ENCODE measurements at regions not wholly inside any gene's neighbourhood (a gene's known extent, or its start where the extent isn't known, plus 50 kb on each side); places are given as distances from the start of the nearest gene placed in this dataset.
A peak's percentile ranks its signal among the peaks of the same experiment; 100 is the strongest.

DNA sequence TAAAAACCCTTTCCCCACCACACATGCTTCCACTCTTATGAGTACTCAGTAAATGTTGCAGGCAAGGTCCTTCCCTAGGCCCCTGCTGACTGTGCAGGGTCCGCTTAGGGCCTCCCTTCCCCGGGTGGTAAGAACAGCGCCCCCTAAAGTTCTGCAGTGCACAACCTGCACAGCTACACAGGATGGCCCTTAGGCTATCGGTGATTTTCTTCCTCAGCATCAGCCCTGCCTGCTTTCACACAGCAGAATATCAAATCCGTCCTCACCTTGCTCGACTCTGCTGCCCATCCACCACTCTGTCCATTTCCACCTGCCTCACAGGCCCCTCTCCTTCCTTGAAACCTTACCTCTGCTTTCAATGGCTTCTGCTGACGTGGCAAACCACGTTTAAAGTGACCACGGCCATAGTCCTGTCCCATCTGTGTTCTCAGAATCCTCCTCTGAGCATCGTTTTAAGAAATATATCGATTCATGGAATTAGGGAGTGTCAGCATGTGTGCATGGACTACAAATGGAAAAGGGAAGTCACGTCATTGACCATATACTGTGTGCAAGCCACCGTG lies 51.4 kb upstream of the TMEM132E start:
- peak in 1 of 3 donors; percentile 21 for DNase-seq

GRCh38 chr17:34527136-34527907 lies 52.1 kb upstream of the TMEM132E start:
- DNase-seq, result no peak

DNA sequence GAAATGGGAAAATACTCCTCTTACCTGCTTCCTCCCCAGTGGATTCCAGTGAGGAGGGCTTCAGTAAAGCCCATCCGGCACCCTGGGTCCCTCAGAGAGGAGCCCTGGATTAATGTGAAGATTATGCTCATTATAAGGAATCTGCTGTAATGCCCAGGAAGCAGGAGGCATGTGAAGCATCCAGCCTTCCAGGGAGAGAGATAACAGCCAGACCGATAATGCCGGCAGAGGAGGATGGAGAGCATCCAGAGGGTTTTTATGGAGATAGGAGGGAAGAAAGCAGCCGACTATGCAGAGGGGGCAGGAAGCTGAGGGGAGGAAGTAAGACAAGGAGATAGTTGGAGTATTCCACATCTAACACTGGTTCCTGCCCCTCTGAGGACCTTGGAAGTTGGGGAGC lies 53.7 kb upstream of the TMEM132E start:
- no peak for DNase-seq

- no peak for DNase-seq
These were observed 57.4 kb upstream of the TMEM132E start for GRCh38 chr17:34521955-34522354.

- peak; percentile 34 to 66 (median 60) for DNase-seq
These were observed 60.1 kb upstream of the TMEM132E start for GRCh38 chr17:34519282-34519681.

DNA sequence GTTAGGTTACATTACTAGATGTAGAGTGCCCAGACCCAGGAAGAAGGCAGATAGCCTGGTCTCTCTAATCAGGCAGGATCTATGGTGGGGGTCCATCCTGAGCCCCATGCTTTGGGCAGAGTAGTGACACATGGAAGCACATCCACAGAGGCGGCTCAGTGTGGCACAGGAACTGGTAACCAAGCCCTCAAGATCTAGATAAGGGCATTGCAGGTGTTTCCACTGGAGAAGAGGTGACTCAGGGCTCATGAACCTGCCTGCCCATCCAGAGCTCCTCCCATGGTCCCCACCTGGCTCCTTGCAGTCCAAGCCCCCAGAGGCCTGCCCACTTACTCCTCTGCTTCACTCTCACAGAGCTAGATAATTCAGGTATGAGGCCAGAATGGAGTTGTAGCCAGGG lies 62.0 kb upstream of the TMEM132E start:
- DNase-seq, result no peak

DNA sequence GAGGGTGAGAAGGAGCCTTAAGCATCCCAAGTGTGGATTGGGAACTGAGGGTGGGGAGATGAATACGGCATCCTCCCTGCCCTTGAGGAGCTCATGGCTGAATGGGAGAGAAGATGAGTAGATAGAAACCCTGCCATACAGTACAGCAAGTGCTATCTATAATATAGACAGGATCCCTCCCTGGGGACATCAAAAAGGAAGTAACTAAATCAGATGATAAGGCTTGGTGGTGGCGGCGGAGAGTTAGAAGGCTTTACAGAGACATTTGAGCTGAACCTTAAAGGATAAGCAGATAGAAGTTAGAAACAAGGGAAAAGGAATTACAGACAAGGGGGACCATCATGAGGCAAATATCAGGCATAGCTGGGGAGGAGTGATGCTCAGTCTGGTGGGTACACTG lies 67.5 kb upstream of the TMEM132E start:
- DNase-seq, result no peak

DNA sequence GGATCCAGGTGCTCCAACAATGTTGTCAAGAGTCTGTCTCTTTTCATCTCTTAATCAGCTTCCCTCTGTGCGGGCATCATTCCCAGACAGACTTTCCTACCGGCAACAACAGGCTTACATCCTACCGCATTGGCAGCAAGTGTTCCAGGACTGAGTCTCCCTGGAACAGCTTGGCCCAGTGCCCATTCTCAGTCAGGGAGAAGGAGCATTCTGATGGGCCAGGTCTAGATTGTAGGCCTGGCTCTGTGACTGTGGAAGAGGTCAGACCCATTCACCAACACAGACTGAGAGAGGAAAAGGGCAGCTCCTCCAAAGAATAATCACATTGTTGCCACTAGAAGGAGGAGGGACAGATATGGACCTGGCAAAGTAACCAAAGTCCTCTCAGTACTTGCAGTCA lies 68.1 kb upstream of the TMEM132E start:
- DNase-seq, result no peak

- DNase-seq, result no peak
These were observed 74.4 kb upstream of the TMEM132E start for GRCh38 chr17:34504814-34505484.

DNA sequence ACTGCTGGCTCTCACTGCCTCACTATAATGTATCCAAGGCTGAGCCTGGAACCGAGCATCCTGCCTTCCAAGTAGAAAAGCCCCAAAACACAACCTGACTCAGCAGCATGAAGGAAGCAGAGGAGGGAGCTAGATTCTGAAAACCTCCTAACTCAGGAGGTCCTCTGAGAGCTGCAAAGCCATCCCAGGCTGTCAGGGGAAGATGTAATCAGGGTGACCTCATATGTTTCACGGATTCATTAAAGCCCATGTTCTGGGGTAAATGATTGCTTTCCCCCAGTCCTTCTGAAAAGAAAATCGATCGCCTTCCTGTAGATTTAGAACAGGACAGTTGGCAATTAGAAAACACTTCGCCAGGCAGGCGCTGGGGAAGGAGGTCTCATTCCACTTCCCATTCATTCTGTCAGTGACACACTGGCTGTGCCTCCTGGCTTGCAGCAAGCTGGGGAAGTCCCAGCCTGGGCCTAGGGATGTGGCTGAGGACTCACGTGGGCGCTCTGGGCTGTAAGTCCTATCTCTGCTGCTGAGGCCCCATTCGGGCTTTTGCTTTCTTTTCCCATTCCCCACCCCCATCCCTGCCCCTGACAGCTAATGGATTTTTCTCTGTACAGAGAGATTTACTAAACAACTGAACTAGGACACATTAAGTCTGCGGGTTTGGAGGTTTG lies 75.7 kb upstream of the TMEM132E start:
- DNase-seq, result peak; percentile 94 to 95 (median 94)

DNA sequence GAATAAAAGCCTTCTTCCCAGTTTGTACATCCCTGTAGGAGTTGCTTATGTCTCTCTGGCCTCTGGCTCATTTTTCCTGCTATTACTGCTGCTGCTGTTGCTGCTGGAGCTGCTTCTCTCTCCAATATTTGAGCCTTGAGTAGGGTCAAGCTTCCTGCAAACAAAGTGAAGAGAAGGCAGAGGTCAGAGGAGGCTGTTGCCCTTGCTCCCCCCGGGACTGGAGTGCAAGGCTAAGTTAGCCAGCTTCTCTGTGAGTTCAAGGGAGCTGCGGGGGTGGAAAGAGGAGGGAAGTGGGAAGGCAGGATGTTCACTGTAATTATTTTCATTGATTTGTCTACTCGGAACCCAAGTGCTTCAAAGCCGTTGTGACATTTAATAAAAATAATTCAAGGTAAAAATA lies 77.0 kb upstream of the TMEM132E start:
- DNase-seq, result no peak

GRCh38 chr17:34499576-34499975 lies 79.8 kb upstream of the TMEM132E start:
- DNase-seq, result peak; percentile 36 to 72 (median 46)

GRCh38 chr17:34493917-34494316 lies 85.5 kb upstream of the TMEM132E start:
- DNase-seq, result peak in 1 of 3 donors; percentile 8

- no peak for DNase-seq
These were observed 91.8 kb upstream of the TMEM132E start for GRCh38 chr17:34487626-34488025.

DNA sequence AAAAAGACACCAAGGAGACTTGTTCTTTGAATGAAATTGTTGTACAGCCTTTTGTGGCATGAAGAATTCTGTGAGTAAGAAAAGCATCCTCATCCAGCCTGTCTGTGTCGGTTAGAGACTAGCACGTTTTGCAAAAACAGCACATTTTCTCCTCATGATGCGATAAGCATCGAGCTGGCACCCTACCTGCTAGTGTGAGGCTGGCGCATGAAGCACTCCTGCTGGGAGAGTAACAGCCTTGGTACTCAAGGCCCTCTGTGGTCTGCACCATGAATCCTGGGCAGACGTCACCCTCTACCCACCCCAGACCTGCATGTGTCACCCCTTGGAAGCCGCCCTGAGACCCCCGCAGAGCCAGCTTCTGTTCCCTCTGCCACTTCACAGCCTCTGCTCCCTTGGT lies 92.6 kb upstream of the TMEM132E start:
- no peak for DNase-seq

- DNase-seq, result peak; percentile 79 to 91 (median 90)
These were observed 93.4 kb upstream of the TMEM132E start for GRCh38 chr17:34485999-34486398.

DNA sequence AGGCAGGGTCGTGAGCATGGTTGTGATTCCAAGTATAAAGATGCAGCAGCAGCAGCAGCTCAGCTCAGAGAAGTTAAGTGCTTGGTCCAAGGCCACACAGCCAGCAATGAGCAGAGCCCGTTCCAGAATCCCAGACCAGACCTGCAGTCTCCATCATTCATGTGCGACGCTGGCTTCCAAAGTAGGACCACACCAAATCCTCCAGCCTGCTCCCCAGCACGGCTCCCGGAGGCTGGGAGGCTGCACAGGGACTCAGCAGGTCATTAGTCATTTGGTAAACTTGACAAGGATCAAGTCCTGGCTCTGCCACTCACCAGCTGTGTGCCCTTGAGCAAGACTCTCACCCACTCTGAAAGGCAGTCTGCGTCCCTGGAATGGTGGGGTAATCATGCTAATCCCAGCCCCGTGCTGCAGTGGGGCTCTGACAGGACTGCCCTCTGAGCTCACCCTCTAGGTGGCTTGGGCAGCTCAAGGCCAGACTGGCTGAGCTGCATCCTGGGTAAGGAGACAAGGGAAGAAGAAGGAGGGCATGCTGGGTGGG lies 95.1 kb upstream of the TMEM132E start:
- DNase-seq, result peak; percentile 27 to 54 (median 27)

DNA sequence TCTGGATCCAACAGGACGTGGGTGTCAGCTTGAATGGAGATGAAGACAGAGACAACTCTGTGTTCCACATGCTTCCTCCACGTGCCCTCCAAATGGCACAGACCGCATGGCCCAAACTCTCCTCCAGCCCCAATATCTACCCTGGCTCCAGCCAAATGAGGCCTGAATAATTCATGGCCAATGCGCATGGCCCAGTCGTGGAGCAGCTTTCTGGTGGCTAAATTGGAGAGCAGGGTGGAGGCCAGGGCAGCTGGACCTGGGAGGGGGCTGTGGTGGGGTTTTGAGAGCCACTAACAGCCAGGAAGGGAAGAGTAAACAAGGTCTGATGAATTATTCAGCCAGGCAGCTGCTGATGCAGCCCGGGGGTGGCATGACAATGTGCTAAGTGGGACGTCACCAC lies 96.7 kb upstream of the TMEM132E start:
- no peak for DNase-seq

DNA sequence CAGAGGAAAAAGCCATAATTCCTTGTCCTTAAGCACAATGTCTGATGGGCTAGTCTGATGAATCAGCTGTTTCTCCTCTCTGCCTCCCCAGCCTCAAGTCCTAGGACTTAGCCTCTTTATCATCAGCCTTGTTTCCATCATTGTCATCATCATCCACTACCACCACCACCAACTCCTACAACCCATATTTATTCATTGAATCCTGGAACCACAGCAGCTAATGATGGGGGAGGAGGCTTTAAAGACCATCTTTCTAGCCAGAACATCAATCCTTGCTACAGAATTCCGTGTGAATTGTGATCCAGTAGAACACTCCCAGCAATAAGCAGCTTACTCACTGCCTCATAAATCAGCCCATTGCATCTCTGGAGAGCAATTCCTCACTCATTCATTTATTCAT lies 97.6 kb upstream of the TMEM132E start:
- DNase-seq, result no peak

DNA sequence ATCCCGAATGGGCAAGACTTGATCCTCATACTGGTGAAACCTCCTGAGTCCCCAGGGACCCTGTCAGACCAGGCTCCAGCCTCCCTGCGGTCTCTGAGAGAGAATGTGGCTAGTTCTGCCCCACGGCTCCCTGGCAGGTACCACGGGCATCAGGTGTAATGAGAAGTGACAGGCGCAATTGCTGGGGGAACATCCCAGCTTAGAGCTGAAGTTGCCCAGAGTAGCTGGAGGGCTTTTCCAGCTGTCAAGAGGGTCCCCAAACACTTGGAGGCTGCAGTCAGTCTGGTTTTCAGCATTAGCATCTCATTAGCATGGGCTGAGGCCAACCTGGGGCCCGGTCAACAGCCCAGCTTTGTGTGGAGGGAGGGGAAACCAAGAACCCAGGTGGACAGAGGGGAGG lies 100.0 kb upstream of the TMEM132E start:
- DNase-seq, result no peak

DNA sequence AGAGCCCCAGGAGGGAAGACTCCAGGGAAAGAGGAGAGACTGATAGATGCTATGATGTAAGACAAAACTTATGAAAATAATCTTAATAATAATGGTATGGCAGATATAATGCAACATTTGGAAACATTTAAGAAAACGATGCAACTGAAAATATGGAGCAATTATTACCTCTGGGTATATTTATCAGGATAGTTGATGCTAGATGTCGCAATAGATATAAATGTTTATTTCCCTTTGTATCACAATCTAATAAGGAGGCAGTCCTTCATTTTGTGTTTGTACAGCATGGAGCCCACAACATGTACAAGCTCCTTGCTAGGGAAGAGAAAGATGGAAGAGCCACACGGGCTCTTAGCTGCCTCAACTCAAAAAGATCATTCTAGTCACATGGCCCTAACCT lies 101.1 kb upstream of the TMEM132E start:
- no peak for DNase-seq

DNA sequence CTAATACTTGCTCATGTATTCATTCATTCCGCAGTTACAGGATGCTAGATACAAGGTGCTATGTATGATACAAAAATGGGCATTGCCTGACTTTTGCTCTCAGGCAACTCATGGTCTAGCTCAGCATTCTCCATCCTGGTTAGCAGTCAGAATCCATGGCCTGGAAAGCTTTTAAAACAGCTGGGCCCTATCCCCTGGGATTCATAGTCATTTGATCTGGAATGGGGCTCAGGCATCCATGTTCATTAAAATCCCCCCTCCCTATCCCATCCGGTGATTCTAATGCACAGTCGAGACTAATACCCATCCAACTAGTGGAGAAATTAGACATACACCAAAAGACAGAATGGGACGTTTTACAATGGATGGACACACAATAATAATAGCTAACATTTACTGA lies 104.1 kb upstream of the TMEM132E start:
- DNase-seq, result no peak

- no peak for DNase-seq
These were observed 104.7 kb upstream of the TMEM132E start for GRCh38 chr17:34474706-34475105.

All from suppressor macrophage treated with lipopolysaccharide for 1 hour (primary cell).